ENCODE measurements at regions not wholly inside any gene's neighbourhood (a gene's known extent, or its start where the extent isn't known, plus 50 kb on each side); places are given as distances from the start of the nearest gene placed in this dataset.

GRCh38 chr16:87096746-87097333 is 220.4 kb downstream of the C16orf95 start:
- intact Hi-C loops (cut with DNase I; ENCODE audit: low total_unique reads), result no loop called here
- no peak for DNase-seq
- H3K4me1 ChIP-seq, result no peaks in the 10 kb centered on the region
- no peaks in the 10 kb centered on the region for H3K27me3 ChIP-seq
- WGBS, 2 donors, result 85 to 86% methylated on average over 11 of the region's 11 CpGs
- H3K36me3 ChIP-seq (ENCODE audit: low read depth, missing control alignments), result no peaks in the 10 kb centered on the region
- no peak overlapping the region for H3K27ac ChIP-seq
- H3K9me3 ChIP-seq, result no peaks in the 10 kb centered on the region
- TF ChIP-seq POLR2A (IDR thresholded peaks at IDR 0.05) (no peak), CTCF (IDR thresholded peaks at IDR 0.05) (no peak)
- H3K4me3 ChIP-seq, result no peak overlapping the region

- WGBS, 2 donors, result 79 to 87% methylated on average over 5 of the region's 5 CpGs
- no peaks in the 10 kb centered on the region for H3K27me3 ChIP-seq
- H3K27ac ChIP-seq, result no peak overlapping the region
- DNase-seq, result no peak
- intact Hi-C loops (cut with DNase I; ENCODE audit: low total_unique reads), result no loop called here
- H3K36me3 ChIP-seq (ENCODE audit: low read depth, missing control alignments), result no peaks in the 10 kb centered on the region
- H3K4me1 ChIP-seq, result no peaks in the 10 kb centered on the region
- no peaks in the 10 kb centered on the region for H3K9me3 ChIP-seq
- H3K4me3 ChIP-seq, result no peak overlapping the region
- TF ChIP-seq POLR2A (IDR thresholded peaks at IDR 0.05), result no peak
Observed at GRCh38 chr16:87098361-87098760, 218.8 kb downstream of the C16orf95 start.

GRCh38 chr16:87098976-87099720 is 218.0 kb downstream of the C16orf95 start:
- Histone ChIP-seq H3K4me3 (no peak overlapping the region), H3K4me1 (no peaks in the 10 kb centered on the region), H3K9me3 (no peaks in the 10 kb centered on the region), H3K36me3 (ENCODE audit: low read depth, missing control alignments) (no peaks in the 10 kb centered on the region), H3K27me3 (no peaks in the 10 kb centered on the region), H3K27ac (no peak overlapping the region)
- 72 to 87% methylated on average over 9 of the region's 9 CpGs for WGBS, 2 donors
- DNase-seq, result no peak
- no peak for TF ChIP-seq POLR2A (IDR thresholded peaks at IDR 0.05)
- TF ChIP-seq CTCF (IDR thresholded peaks at IDR 0.05), result no peak
- intact Hi-C loops (cut with DNase I; ENCODE audit: low total_unique reads), result no loop called here

- WGBS, 2 donors, result 84 to 87% methylated on average over 11 of the region's 11 CpGs
- intact Hi-C loops (cut with DNase I; ENCODE audit: low total_unique reads), result no loop called here
- Histone ChIP-seq H3K27me3 (no peaks in the 10 kb centered on the region), H3K9me3 (no peaks in the 10 kb centered on the region), H3K36me3 (ENCODE audit: low read depth, missing control alignments) (no peaks in the 10 kb centered on the region), H3K4me3 (no peak overlapping the region), H3K4me1 (no peaks in the 10 kb centered on the region), H3K27ac (no peak overlapping the region)
- no peak for DNase-seq
- TF ChIP-seq CTCF (IDR thresholded peaks at IDR 0.05) (no peak), POLR2A (IDR thresholded peaks at IDR 0.05) (no peak)
Observed at GRCh38 chr16:87100306-87101058, 216.7 kb downstream of the C16orf95 start.

- Histone ChIP-seq H3K27ac (no peak overlapping the region), H3K9me3 (no peaks in the 10 kb centered on the region), H3K27me3 (no peaks in the 10 kb centered on the region), H3K36me3 (ENCODE audit: low read depth, missing control alignments) (no peaks in the 10 kb centered on the region), H3K4me3 (no peak overlapping the region), H3K4me1 (no peaks in the 10 kb centered on the region)
- no peak for DNase-seq
- WGBS, 2 donors, result 76 to 84% methylated on average over 3 of the region's 3 CpGs
- intact Hi-C loops (cut with DNase I; ENCODE audit: low total_unique reads), result no loop called here
- no peak for TF ChIP-seq CTCF (IDR thresholded peaks at IDR 0.05)
- TF ChIP-seq POLR2A (IDR thresholded peaks at IDR 0.05), result no peak
Observed at GRCh38 chr16:87101903-87102302, 215.3 kb downstream of the C16orf95 start.
